ENCODE measurements at regions not wholly inside any gene's neighbourhood (a gene's known extent, or its start where the extent isn't known, plus 50 kb on each side); places are given as distances from the start of the nearest gene placed in this dataset.
A peak's percentile ranks its signal among the peaks of the same experiment; 100 is the strongest.

DNA sequence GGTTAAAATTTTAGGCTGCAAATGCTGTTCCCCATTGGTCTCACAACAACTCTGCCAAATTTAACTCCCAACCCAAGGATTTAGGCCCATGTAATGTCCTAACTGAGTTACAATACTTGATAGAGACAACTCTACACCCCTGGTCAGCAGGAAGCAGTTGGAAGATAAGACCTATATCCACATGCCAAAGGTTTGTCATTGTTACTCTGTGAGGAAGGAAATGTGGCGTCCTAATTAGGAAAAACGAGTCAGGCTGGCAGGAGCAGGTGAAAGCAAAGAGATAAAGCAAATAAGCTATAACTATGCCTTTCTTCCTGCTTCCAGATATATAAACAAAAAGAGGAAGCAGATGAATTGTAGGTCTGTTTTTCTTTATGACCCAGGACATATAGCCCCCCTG, 69.1 kb downstream of the SPIN4 start:
- intact Hi-C loops (cut with micrococcal nuclease): no loop called here
- Histone ChIP-seq H2AFZ (ENCODE audit: low read depth, low read length) (0 out of 2 replicates have a peak overlapping the region, but pooled peaks have one; percentile 51), H3K9me1 (ENCODE audit: control insufficient read depth, insufficient read depth, low read length) (no peaks in the 10 kb centered on the region), H4K20me1 (replicated peaks; ENCODE audit: control insufficient read depth, insufficient read depth, low read length) (no peaks in the 10 kb centered on the region), H3K36me3 (ENCODE audit: control insufficient read depth, insufficient read depth, low read length) (no peaks in the 10 kb centered on the region), H3K4me3 (no peak overlapping the region), H3K4me1 (replicated peaks in 1 of 2; ENCODE audit: control insufficient read depth in 2 of 2, insufficient read depth in 2 of 2, low read length in 2 of 2) (0 out of 5 replicates have a peak, but pooled peaks cover 0 to 3% of the 10 kb centered on the region in 2 experiments), H3K27ac (ENCODE audit: extremely low read depth, low read depth, low read length) (peak overlapping the region; percentile 30; the same call in 1 of the 3 replicates), H3K9me3 (replicated peaks; ENCODE audit: control insufficient read depth, insufficient read depth, low read depth, low read length) (no peaks in the 10 kb centered on the region), H3K27me3 (ENCODE audit: control insufficient read depth in 2 of 2, insufficient read depth in 2 of 2, low read length in 2 of 2) (no peaks in the 10 kb centered on the region), H3K9ac (ENCODE audit: insufficient read depth in 1 of 2, low read depth in 2 of 2, low read length in 2 of 2) (no peak overlapping the region), H3K79me2 (ENCODE audit: control insufficient read depth, insufficient read depth, low read length) (no peaks in the 10 kb centered on the region), H3K4me2 (ENCODE audit: insufficient read depth, low read length) (peak overlapping the region; percentile 11; the same call in 1 of the 2 replicates)
- FAIRE-seq: no peak
- peak; percentile 52 for ATAC-seq
- peak in 1 of 4 experiments; percentile 12 for DNase-seq (ENCODE audit: extremely low read depth in 1 of 4, low spot score in 3 of 4)
- ChIA-PET CTCF (ENCODE audit: low intra/inter-chr PET ratio) (no interaction called here), POLR2A (no interaction called here)
- BruUV-seq (replicated peaks): no TSS peak
- in situ Hi-C loops (cut with MboI): no loop called here
- WGBS (ENCODE audit: insufficient coverage, low coverage, missing lambda C conversion rate): 0% methylated on average over 2 of the region's 2 CpGs
- TF ChIP-seq ZFX (CRISPR knock-in tag; IDR thresholded peaks at IDR 0.05) (0 out of 2 replicates have a peak, but pooled peaks have one; percentile 22), CBFA2T3 (IDR thresholded peaks at IDR 0.05) (peak; percentile 16; the same call in 1 of the 2 replicates), TCF3 (CRISPR knock-in tag; IDR thresholded peaks at IDR 0.05) (peak; percentile 50), EP300 (IDR thresholded peaks at IDR 0.05; ENCODE audit: low read length) (peak; percentile 6; the same call in 1 of the 2 replicates), ERF (CRISPR knock-in tag; IDR thresholded peaks at IDR 0.05) (no peak), BRD9 (IDR thresholded peaks at IDR 0.05; ENCODE audit: low read depth, partially characterized antibody) (no peak), TEAD4 (IDR thresholded peaks at IDR 0.05; ENCODE audit: low read length) (peak; percentile 20; the same call in 1 of the 2 replicates), TEAD4 (CRISPR knock-in tag; IDR thresholded peaks at IDR 0.05; ENCODE audit: borderline replicate concordance) (no peak), SOX6 (IDR thresholded peaks at IDR 0.05) (0 out of 2 replicates have a peak, but pooled peaks have one; percentile 17)

All from K562 (cell line).